OCI-LY7 (cell line): ENCODE measurements at regions not wholly inside any gene's neighbourhood (a gene's known extent, or its start where the extent isn't known, plus 50 kb on each side); places are given as distances from the start of the nearest gene placed in this dataset.

ENCODE experiments used
- BruUV-seq: library from RNA; stranded (reverse); fragments of 400-500 nt; replicated peaks from 2 replicates; lab custom pipeline; 2021; lab: Mats Ljungman, UMichigan
- CTCF ChIA-PET: fragments of 300-600 bp; sonication (Branson Sonifier 250); formaldehyde crosslinking; loops from one replicate; lab custom pipeline; 2022; ENCODE audit warnings: antibody characterized with exemption; ENCODE audit not compliant: unreplicated experiment; lab: Charles Lee
- POLR2A ChIA-PET: fragments of 300-600 bp; sonication (Branson Sonifier 250); formaldehyde crosslinking; loops from one replicate; lab custom pipeline; 2022; ENCODE audit warnings: antibody characterized with exemption; lab: Charles Lee
- DNase-seq: peaks from one replicate; pipeline ENCODE4 v3.0.0-alpha.2; 2015; ENCODE audit warnings: low spot score
- H2AFZ ChIP-seq: fragments of 200-600 bp; sonication (generic), shearing (Covaris generic); 2 replicates; pipeline ENCODE4 v1.6.1; 2014; ENCODE audit warnings: mild to moderate bottlenecking, antibody characterized with exemption, low read length, moderate library complexity
- H3K27ac ChIP-seq: fragments of 200-600 bp; sonication (generic); 2 replicates; pipeline ENCODE4 v1.5.1; 2014; ENCODE audit warnings: mixed run types, low read depth, mild to moderate bottlenecking, moderate library complexity, low read length, inconsistent platforms; ENCODE audit not compliant: poor library complexity, severe bottlenecking
- H3K36me3 ChIP-seq: fragments of 200-600 bp; sonication (generic); 2 replicates; pipeline ENCODE4 v1.6.1; 2014; ENCODE audit warnings: mild to moderate bottlenecking, antibody characterized with exemption, low read length, moderate library complexity, mixed read lengths; ENCODE audit not compliant: insufficient read depth
- H3K4me1 ChIP-seq: fragments of 200-600 bp; sonication (generic); 2 replicates; pipeline ENCODE4 v1.5.1; 2014; ENCODE audit warnings: mild to moderate bottlenecking, low read length; ENCODE audit not compliant: insufficient read depth, poor library complexity, severe bottlenecking
- H3K4me2 ChIP-seq: fragments of 200-600 bp; sonication (generic); 2 replicates; pipeline ENCODE4 v1.6.1; 2014; ENCODE audit warnings: mild to moderate bottlenecking, low read length
- H3K4me3 ChIP-seq: fragments of 200-600 bp; sonication (generic); 2 replicates; pipeline ENCODE4 v1.5.1; 2014; ENCODE audit warnings: mild to moderate bottlenecking, low read depth, low read length; ENCODE audit not compliant: poor library complexity, severe bottlenecking
- H3K79me2 ChIP-seq: fragments of 200-600 bp; sonication (generic); 2 replicates; pipeline ENCODE4 v1.6.1; 2016; ENCODE audit warnings: low read depth, mild to moderate bottlenecking, low read length, moderate library complexity, mixed read lengths; ENCODE audit not compliant: insufficient read depth
- H3K9me2 ChIP-seq: fragments of 200-600 bp; sonication (generic); 2 replicates; pipeline ENCODE4 v1.6.1; 2016; ENCODE audit warnings: mild to moderate bottlenecking, low read length, mixed read lengths; ENCODE audit not compliant: insufficient read depth
- H3K9me3 ChIP-seq: fragments of 200-600 bp; sonication (generic); 2 replicates; pipeline ENCODE4 v1.6.1; 2014; ENCODE audit warnings: mild to moderate bottlenecking, mixed run types, low read length, mixed read lengths
- H4K20me1 ChIP-seq: fragments of 200-600 bp; sonication (generic); 2 replicates; pipeline ENCODE4 v1.6.1; 2014; ENCODE audit warnings: mild to moderate bottlenecking, antibody characterized with exemption, low read length, moderate library complexity, mixed read lengths; ENCODE audit not compliant: insufficient read depth
- CTCF ChIP-seq: fragments of 200-600 bp; sonication (generic); conservative IDR thresholded peaks from 2 replicates; pipeline ENCODE4 v1.5.1; 2014; ENCODE audit warnings: mild to moderate bottlenecking, antibody characterized with exemption, low read length, moderate library complexity, mixed read lengths
- EZH2phosphoT487 ChIP-seq: fragments of 200-600 bp; sonication (generic); IDR thresholded peaks from 2 replicates; pipeline ENCODE4 v1.6.1; 2018; ENCODE audit warnings: low read depth, borderline replicate concordance, mild to moderate bottlenecking, mixed run types, antibody characterized with exemption, low read length, moderate library complexity, mixed read lengths
- intact Hi-C: fragments of 100-400 bp; cut with micrococcal nuclease; formaldehyde crosslinking; loops from one replicate; pipeline ENCODE4 v1.10.0; 2022; ENCODE audit not compliant: unreplicated experiment

- H3K27ac ChIP-seq, result peak overlapping the region; percentile 97
- CTCF ChIA-PET, result interaction anchor here (0.6 to 1.7 kb wide), 2 partner anchors 41 to 46 kb away, joined by 4 to 5 read pairs; no protein-coding TSS in a partner anchor
- POLR2A ChIA-PET, result interaction anchor here (0.6 to 2.7 kb wide), 14 partner anchors 8 to 319 kb away, joined by 3 to 27 read pairs (median 5); no protein-coding TSS in a partner anchor
- H3K4me1 ChIP-seq, result peaks cover 53% of the 10 kb centered on the region
- intact Hi-C loops, result loop anchor here (1.0 kb wide), 2 partner anchors 61 to 105 kb away; no protein-coding TSS in a partner anchor
- H3K9me2 ChIP-seq, result no peaks in the 10 kb centered on the region
- peak overlapping the region; percentile 63 for H3K4me3 ChIP-seq
- peaks cover 7% of the 10 kb centered on the region; the same call in 1 of the 2 replicates for H3K36me3 ChIP-seq
- peaks cover 9% of the 10 kb centered on the region; the same call in 1 of the 2 replicates for H3K9me3 ChIP-seq
- H3K79me2 ChIP-seq, result no peaks in the 10 kb centered on the region; the same call in 1 of the 2 replicates
- DNase-seq, result peak; percentile 70
- TF ChIP-seq EZH2phosphoT487 (no peak), CTCF (no peak)
- no peaks in the 10 kb centered on the region for H4K20me1 ChIP-seq
- H2AFZ ChIP-seq, result peak overlapping the region; percentile 33; the same call in 1 of the 2 replicates
- H3K4me2 ChIP-seq, result peak overlapping the region; percentile 92
- no TSS peak for BruUV-seq
Measured at GRCh38 chr12:94769776-94770759, 119.7 kb upstream of the TMCC3 start.

GRCh38 chr12:94769047-94769420 lies 118.7 kb upstream of the TMCC3 start:
- POLR2A ChIA-PET, result interaction anchor here (0.7 to 2.7 kb wide), 14 partner anchors 9 to 318 kb away, joined by 3 to 27 read pairs (median 5); no protein-coding TSS in a partner anchor
- Histone ChIP-seq H3K79me2 (no peaks in the 10 kb centered on the region; the same call in 1 of the 2 replicates), H3K27ac (peak overlapping the region; percentile 97), H3K4me3 (peak overlapping the region; percentile 63), H3K4me2 (peak overlapping the region; percentile 92), H3K36me3 (peaks cover 5% of the 10 kb centered on the region; the same call in 1 of the 2 replicates), H2AFZ (peak overlapping the region; percentile 73), H3K4me1 (peaks cover 61% of the 10 kb centered on the region), H3K9me2 (no peaks in the 10 kb centered on the region), H3K9me3 (peaks cover 6% of the 10 kb centered on the region; the same call in 1 of the 2 replicates), H4K20me1 (no peaks in the 10 kb centered on the region)
- TF ChIP-seq CTCF (no peak), EZH2phosphoT487 (no peak)
- intact Hi-C loops, result loop anchor here (1.0 kb wide), 2 partner anchors 62 to 106 kb away; no protein-coding TSS in a partner anchor
- BruUV-seq, result no TSS peak
- CTCF ChIA-PET, result interaction anchor here (1.7 kb wide), 1 partner anchor 47 kb away, joined by 5 read pairs; no protein-coding TSS in a partner anchor
- DNase-seq, result peak; percentile 90
